Ovary (tissue), 3 donors: ENCODE measurements at regions not wholly inside any gene's neighbourhood (a gene's known extent, or its start where the extent isn't known, plus 50 kb on each side); places are given as distances from the start of the nearest gene placed in this dataset.

Experiments used
- POLR2A ChIP-seq: fragments of 450-650 bp; IDR thresholded peaks from one replicate; pipeline ENCODE4 v1.6.1; 2017; ENCODE audit warnings: antibody characterized with exemption, mild to moderate bottlenecking, moderate library complexity
- TF ChIP-seq, protein P1 (sequence below), 3 donors: fragments of 450-650 bp in 2 of 3; fragments of 200-600 bp in 1 of 3; IDR thresholded peaks; one replicate each; pipeline versions ENCODE4 v1.5.1 to v1.8.0; 2016 to 2022; ENCODE audit warnings: antibody characterized with exemption in 3 of 3, mild to moderate bottlenecking in 1 of 3
- donor health status: DM: no; HTN: no; CAD: no.

DNA sequence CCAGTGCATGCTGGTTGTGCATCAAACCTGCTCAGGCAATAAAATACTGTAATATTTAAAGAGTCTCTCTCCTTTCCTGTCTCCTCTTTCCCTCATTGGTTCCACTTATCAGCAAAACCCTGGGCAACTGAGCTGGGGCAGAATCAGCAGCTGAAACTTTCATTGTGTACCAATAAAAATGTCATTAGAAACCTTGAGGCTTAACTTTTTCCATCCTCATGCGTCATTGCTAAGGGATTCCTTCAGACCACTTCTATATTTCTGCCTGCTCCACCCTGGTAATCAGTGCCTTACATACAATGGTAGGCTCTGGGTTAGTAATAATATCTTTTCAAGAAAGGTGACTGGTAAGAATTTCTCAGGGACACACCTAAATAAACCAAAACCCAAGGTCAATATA is 880.3 kb downstream of the RPA4 start:
- TF ChIP-seq, protein P1, sequence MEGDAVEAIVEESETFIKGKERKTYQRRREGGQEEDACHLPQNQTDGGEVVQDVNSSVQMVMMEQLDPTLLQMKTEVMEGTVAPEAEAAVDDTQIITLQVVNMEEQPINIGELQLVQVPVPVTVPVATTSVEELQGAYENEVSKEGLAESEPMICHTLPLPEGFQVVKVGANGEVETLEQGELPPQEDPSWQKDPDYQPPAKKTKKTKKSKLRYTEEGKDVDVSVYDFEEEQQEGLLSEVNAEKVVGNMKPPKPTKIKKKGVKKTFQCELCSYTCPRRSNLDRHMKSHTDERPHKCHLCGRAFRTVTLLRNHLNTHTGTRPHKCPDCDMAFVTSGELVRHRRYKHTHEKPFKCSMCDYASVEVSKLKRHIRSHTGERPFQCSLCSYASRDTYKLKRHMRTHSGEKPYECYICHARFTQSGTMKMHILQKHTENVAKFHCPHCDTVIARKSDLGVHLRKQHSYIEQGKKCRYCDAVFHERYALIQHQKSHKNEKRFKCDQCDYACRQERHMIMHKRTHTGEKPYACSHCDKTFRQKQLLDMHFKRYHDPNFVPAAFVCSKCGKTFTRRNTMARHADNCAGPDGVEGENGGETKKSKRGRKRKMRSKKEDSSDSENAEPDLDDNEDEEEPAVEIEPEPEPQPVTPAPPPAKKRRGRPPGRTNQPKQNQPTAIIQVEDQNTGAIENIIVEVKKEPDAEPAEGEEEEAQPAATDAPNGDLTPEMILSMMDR (IDR thresholded peaks at IDR 0.05): no peak
- TF ChIP-seq POLR2A: no peak
